ENCODE measurements at regions not wholly inside any gene's neighbourhood (a gene's known extent, or its start where the extent isn't known, plus 50 kb on each side); places are given as distances from the start of the nearest gene placed in this dataset.
"Not testable (repeated sequence)": the region's sequence is repeated elsewhere in the genome, so short reads cannot be mapped to it uniquely, and the experiment has no call there.

GRCh38 chr9:82122731-82123130, 134.2 kb downstream of the SPATA31D1 start:
- Mint-ChIP-seq H3K9me3 (ENCODE audit: insufficient read depth) (no peaks in the 10 kb centered on the region), H3K4me3 (no peak overlapping the region)

GRCh38 chr9:82124090-82124489, 135.5 kb downstream of the SPATA31D1 start:
- CTCF ChIA-PET, result no interaction called here
- Mint-ChIP-seq H3K4me1 (ENCODE audit: low read depth) (no peaks in the 10 kb centered on the region), H3K4me3 (no peak overlapping the region), H3K27me3 (ENCODE audit: low read depth) (no peaks in the 10 kb centered on the region), H3K27ac (no peak overlapping the region), H3K9me3 (ENCODE audit: insufficient read depth) (no peaks in the 10 kb centered on the region), H3K36me3 (ENCODE audit: low read depth) (no peaks in the 10 kb centered on the region)
- no peak for ATAC-seq
- POLR2A ChIA-PET, result no interaction called here
- no peak for DNase-seq

More at GRCh38 chr9:82122731-82123130, 134.2 kb downstream of the SPATA31D1 start:
- Mint-ChIP-seq H3K27me3 (ENCODE audit: low read depth) (no peaks in the 10 kb centered on the region), H3K4me1 (ENCODE audit: low read depth) (no peaks in the 10 kb centered on the region), H3K27ac (no peak overlapping the region), H3K36me3 (ENCODE audit: low read depth) (no peaks in the 10 kb centered on the region)
- ChIA-PET CTCF (no interaction called here), POLR2A (no interaction called here)
- ATAC-seq (no peak), DNase-seq (no peak)

DNA sequence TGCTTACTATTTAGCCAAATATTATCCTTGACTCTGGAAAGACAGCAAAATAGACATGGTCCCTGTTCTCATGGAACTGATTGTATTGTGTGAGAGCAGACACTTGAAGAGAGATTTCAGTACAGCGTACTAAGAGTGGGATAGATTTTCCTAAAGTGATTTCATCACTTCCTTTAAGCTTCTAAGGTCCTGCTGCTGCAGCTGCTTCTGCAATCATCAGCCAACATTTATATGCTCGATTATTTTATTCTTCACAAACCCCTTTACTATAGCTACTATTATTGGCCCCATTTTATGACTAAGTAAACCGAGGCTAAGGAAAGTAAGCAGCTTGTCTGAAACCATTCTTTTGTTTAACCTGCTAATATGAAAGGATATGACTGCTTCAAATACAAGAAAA, 137.7 kb downstream of the SPATA31D1 start:
- CTCF ChIA-PET, result no interaction called here
- Mint-ChIP-seq H3K4me3 (no peak overlapping the region), H3K27ac (no peak overlapping the region), H3K36me3 (ENCODE audit: low read depth) (no peaks in the 10 kb centered on the region), H3K27me3 (ENCODE audit: low read depth) (no peaks in the 10 kb centered on the region), H3K4me1 (ENCODE audit: low read depth) (no peaks in the 10 kb centered on the region), H3K9me3 (ENCODE audit: insufficient read depth) (no peaks in the 10 kb centered on the region)
- no peak for ATAC-seq
- POLR2A ChIA-PET, result no interaction called here
- DNase-seq, result no peak

DNA sequence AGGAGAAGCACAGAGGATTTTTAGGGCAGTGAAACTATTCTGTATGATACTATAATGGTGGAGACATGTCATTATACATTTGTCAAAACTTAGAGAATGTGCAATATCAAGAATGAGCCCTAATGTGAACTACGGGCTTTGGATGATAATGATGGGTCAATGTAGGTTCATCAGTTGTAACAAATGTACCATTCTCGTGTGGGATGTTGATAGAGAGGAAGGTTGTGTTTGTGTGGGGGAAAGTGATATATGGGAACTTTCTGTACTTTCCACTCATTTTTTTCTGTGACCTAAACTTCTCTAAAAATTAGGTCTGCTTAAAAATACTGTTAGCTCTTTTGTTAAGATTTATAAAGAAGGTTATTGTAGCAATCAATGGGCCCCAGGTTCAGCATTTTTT, 138.9 kb downstream of the SPATA31D1 start:
- no peak overlapping the region for H3K4me3 Mint-ChIP-seq
- CTCF ChIA-PET, result no interaction called here

DNA sequence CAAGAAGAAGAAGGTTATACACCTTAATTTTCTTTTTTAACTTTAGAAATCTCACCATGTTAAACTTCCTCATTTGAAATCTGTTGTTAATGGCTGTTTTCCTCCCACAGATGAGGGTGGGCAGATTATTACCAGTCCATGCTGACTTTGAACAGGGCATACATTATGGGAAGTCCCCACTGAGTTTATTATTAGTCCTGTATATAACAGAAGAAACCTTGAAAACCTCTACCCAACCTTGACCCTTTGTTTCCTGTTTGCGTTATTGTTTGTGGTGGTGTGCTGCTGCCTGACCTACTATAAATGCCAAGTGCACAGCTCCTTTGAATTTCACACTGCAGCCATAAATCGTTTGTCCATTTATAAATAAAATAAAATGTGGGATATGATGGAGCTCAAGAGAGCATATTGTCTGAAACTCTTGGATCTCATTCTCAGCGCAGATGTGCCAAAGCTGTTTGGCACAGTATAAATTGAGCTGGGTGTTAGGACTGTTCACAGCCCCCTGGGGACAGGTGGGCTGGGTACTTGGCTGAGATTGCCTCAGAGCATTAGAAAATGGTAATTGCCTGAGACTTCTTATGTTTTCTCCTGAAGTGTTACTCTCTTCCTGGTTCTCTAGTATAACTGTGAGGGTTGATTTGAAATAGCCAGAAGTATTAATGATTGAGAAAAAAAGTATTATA, 139.6 kb downstream of the SPATA31D1 start:
- no peak overlapping the region for H3K27ac Mint-ChIP-seq
- H3K27me3 Mint-ChIP-seq (ENCODE audit: low read depth), result no peaks in the 10 kb centered on the region
- ChIA-PET CTCF (no interaction called here), POLR2A (no interaction called here)
- no peaks in the 10 kb centered on the region for H3K4me1 Mint-ChIP-seq (ENCODE audit: low read depth)
- H3K36me3 Mint-ChIP-seq (ENCODE audit: low read depth), result no peaks in the 10 kb centered on the region
- DNase-seq (no peak), ATAC-seq (no peak)
- no peaks in the 10 kb centered on the region for H3K9me3 Mint-ChIP-seq (ENCODE audit: insufficient read depth)
- no peak overlapping the region for H3K4me3 Mint-ChIP-seq

More for the DNA sequence above, 138.9 kb downstream of the SPATA31D1 start:
- Mint-ChIP-seq H3K27me3 (ENCODE audit: low read depth) (no peaks in the 10 kb centered on the region), H3K27ac (no peak overlapping the region), H3K36me3 (ENCODE audit: low read depth) (no peaks in the 10 kb centered on the region), H3K9me3 (ENCODE audit: insufficient read depth) (no peaks in the 10 kb centered on the region), H3K4me1 (ENCODE audit: low read depth) (no peaks in the 10 kb centered on the region)
- POLR2A ChIA-PET, result no interaction called here
- no peak for DNase-seq
- ATAC-seq, result no peak

GRCh38 chr9:82129708-82130107, 141.1 kb downstream of the SPATA31D1 start:
- CTCF ChIA-PET, result interaction anchor here (0.7 kb wide), 1 partner anchor 417 kb away, joined by 4 read pairs; no protein-coding TSS in a partner anchor
- ATAC-seq (no peak), DNase-seq (no peak)
- Mint-ChIP-seq H3K27me3 (ENCODE audit: low read depth) (no peaks in the 10 kb centered on the region), H3K27ac (no peak overlapping the region), H3K4me3 (no peak overlapping the region), H3K36me3 (ENCODE audit: low read depth) (no peaks in the 10 kb centered on the region), H3K4me1 (ENCODE audit: low read depth) (no peaks in the 10 kb centered on the region), H3K9me3 (ENCODE audit: insufficient read depth) (no peaks in the 10 kb centered on the region)
- POLR2A ChIA-PET, result no interaction called here

DNA sequence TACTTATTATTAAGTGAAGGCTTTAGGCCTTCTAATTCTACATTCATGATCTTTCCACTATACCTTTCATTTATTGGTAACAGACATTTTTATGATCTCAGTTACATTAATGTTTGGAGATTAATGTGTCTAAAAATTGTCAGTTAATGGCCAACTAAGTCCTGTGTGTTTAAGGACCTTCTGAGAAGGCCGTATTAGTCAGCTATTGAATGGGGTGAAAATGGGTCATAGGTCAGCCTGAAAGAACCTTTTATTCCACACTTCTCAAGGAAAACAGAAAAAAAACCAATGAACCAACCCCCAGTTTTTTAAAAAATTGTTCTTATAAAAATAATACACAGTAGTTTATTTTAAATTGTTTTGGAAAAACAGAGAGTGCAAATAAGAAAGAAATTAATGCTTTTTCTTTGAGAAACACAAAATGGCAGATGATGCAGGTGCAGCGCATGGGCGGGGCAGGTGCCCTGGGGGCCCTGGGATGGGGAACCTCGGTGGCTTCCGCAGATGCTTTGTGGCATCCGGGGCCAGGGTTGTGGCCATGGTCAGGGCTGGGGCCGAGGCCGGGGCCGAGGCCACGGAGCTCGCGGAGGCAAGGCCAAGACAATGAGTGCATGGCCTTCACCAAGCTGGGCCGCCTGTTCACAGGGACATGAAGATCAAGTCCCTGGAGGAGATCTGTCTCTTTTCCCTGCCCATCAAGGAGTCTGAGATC, 141.9 kb downstream of the SPATA31D1 start:
- ATAC-seq (no peak), DNase-seq (no peak)
- H3K9me3 Mint-ChIP-seq (ENCODE audit: insufficient read depth), result peaks cover under 1% of the 10 kb centered on the region
- H3K27ac Mint-ChIP-seq, result no peak overlapping the region
- H3K4me3 Mint-ChIP-seq, result no peak overlapping the region
- ChIA-PET POLR2A (no interaction called here), CTCF (no interaction called here)
- H3K27me3 Mint-ChIP-seq (ENCODE audit: low read depth), result no peaks in the 10 kb centered on the region
- no peaks in the 10 kb centered on the region for H3K36me3 Mint-ChIP-seq (ENCODE audit: low read depth)
- H3K4me1 Mint-ChIP-seq (ENCODE audit: low read depth), result no peaks in the 10 kb centered on the region

GRCh38 chr9:82131072-82131471, 142.5 kb downstream of the SPATA31D1 start:
- H3K27me3 Mint-ChIP-seq (ENCODE audit: low read depth), result no peaks in the 10 kb centered on the region
- H3K27ac Mint-ChIP-seq, result no peak overlapping the region
- CTCF ChIA-PET, result interaction anchor here (0.7 kb wide), 1 partner anchor 233 kb away, joined by 3 read pairs; no protein-coding TSS in a partner anchor
- H3K4me1 Mint-ChIP-seq (ENCODE audit: low read depth), result no peaks in the 10 kb centered on the region
- no peaks in the 10 kb centered on the region for H3K36me3 Mint-ChIP-seq (ENCODE audit: low read depth)
- ATAC-seq (no peak), DNase-seq (no peak)
- H3K9me3 Mint-ChIP-seq (ENCODE audit: insufficient read depth), result peaks cover 6% of the 10 kb centered on the region
- POLR2A ChIA-PET, result no interaction called here
- no peak overlapping the region for H3K4me3 Mint-ChIP-seq

- no peaks in the 10 kb centered on the region for H3K27me3 Mint-ChIP-seq (ENCODE audit: low read depth)
- no peaks in the 10 kb centered on the region for H3K36me3 Mint-ChIP-seq (ENCODE audit: low read depth)
- POLR2A ChIA-PET, result no interaction called here
- DNase-seq (no peak), ATAC-seq (no peak)
- no peaks in the 10 kb centered on the region for H3K4me1 Mint-ChIP-seq (ENCODE audit: low read depth)
- CTCF ChIA-PET, result interaction anchor here (0.7 kb wide), 1 partner anchor 234 kb away, joined by 3 read pairs; no protein-coding TSS in a partner anchor
- no peak overlapping the region for H3K4me3 Mint-ChIP-seq
- no peak overlapping the region for H3K27ac Mint-ChIP-seq
- H3K9me3 Mint-ChIP-seq (ENCODE audit: insufficient read depth), result peaks cover 6% of the 10 kb centered on the region
Measured at GRCh38 chr9:82132024-82132423, 143.5 kb downstream of the SPATA31D1 start.

DNA sequence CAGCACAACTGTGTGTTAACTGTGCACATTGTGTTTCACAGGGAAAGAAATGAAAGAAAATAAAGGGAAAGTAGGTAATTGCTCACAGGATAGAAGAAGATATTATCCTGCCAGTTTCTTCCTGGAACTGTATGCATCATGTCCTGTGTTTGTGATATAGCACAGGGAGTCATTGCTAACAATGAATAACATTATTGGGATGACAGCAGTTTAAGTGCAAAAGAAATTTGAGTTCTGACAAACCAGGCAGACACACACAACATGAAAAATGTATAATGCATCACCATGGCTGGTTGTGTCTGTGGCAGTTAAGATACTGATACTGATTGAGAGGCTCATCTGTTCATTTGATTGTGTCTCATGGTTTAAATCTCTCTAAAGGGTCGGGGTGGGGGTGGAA, 145.4 kb downstream of the SPATA31D1 start:
- ChIA-PET POLR2A (no interaction called here), CTCF (no interaction called here)
- Mint-ChIP-seq H3K36me3 (ENCODE audit: low read depth) (no peaks in the 10 kb centered on the region), H3K27me3 (ENCODE audit: low read depth) (no peaks in the 10 kb centered on the region), H3K4me1 (ENCODE audit: low read depth) (no peaks in the 10 kb centered on the region), H3K9me3 (ENCODE audit: insufficient read depth) (peaks cover 6% of the 10 kb centered on the region), H3K27ac (no peak overlapping the region), H3K4me3 (no peak overlapping the region)
- no peak for DNase-seq
- ATAC-seq, result no peak

DNA sequence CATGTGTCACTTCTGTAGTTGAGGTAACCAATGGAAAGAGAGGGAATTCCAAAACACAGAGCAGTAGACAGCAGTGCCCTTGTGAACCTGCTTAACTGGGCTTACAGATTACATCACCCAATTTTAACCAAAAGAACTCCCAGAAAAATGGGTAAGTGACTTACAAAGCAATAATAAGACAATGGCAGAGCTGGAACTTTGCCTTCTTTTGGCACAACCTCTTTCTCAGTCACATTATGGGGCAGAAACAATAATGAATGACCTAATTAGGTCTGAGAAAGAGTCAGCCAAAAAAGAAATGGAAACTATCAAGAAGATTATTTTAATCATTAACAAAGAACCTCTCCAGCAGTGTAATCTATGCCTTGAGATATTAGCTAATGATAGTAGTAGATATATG, 146.5 kb downstream of the SPATA31D1 start:
- Mint-ChIP-seq H3K36me3 (ENCODE audit: low read depth) (no peaks in the 10 kb centered on the region), H3K27me3 (ENCODE audit: low read depth) (no peaks in the 10 kb centered on the region), H3K4me1 (ENCODE audit: low read depth) (no peaks in the 10 kb centered on the region), H3K27ac (no peak overlapping the region), H3K4me3 (no peak overlapping the region), H3K9me3 (ENCODE audit: insufficient read depth) (peaks cover 6% of the 10 kb centered on the region)
- ATAC-seq (no peak), DNase-seq (no peak)
- POLR2A ChIA-PET, result no interaction called here
- CTCF ChIA-PET, result no interaction called here

GRCh38 chr9:82138081-82138480, 149.5 kb downstream of the SPATA31D1 start:
- POLR2A ChIA-PET, result not testable (repeated sequence)

More at GRCh38 chr9:82138081-82138480, 149.5 kb downstream of the SPATA31D1 start:
- H3K36me3 Mint-ChIP-seq (ENCODE audit: low read depth); H3K9me3 Mint-ChIP-seq (ENCODE audit: insufficient read depth); CTCF ChIA-PET; ATAC-seq; H3K4me3 Mint-ChIP-seq; H3K27ac Mint-ChIP-seq; H3K4me1 Mint-ChIP-seq (ENCODE audit: low read depth); DNase-seq; H3K27me3 Mint-ChIP-seq (ENCODE audit: low read depth): not testable (repeated sequence)

All from activated CD8-positive, alpha-beta T cell treated with anti-CD3 and anti-CD28 coated beads, Interleukin-2, amount 10 ng/mL, durations not matched to agents 7 days and 5 days (primary cell).